H9 (cell line): ENCODE measurements at regions not wholly inside any gene's neighbourhood (a gene's known extent, or its start where the extent isn't known, plus 50 kb on each side); places are given as distances from the start of the nearest gene placed in this dataset.

Experiments
- DNase-seq: peaks from one replicate; pipeline ENCODE4 v3.0.0-alpha.2; 2017
- H2AFZ ChIP-seq: one replicate; pipeline ENCODE4 v1.6.1; 2013; ENCODE audit warnings: mild to moderate bottlenecking, low read length, control low read depth, moderate library complexity
- H2AK5ac ChIP-seq: 2 replicates; pipeline ENCODE4 v1.6.1; 2013; ENCODE audit warnings: low read length, control low read depth, mixed read lengths; ENCODE audit not compliant: insufficient read length
- H2BK120ac ChIP-seq: one replicate; pipeline ENCODE4 v1.6.1; 2013; ENCODE audit warnings: low read depth, mild to moderate bottlenecking, low read length, control low read depth, inconsistent platforms; ENCODE audit not compliant: poor library complexity, severe bottlenecking
- H2BK12ac ChIP-seq: 2 replicates; pipeline ENCODE4 v1.6.1; 2013; ENCODE audit warnings: low read length, control low read depth, mixed read lengths, low read depth; ENCODE audit not compliant: insufficient read length
- H2BK15ac ChIP-seq: 2 replicates; pipeline ENCODE4 v1.6.1; 2013; ENCODE audit warnings: low read depth, low read length, control low read depth
- H2BK20ac ChIP-seq: one replicate; pipeline ENCODE4 v1.6.1; 2013; ENCODE audit warnings: low read depth, mild to moderate bottlenecking, low read length, control low read depth, inconsistent platforms; ENCODE audit not compliant: poor library complexity, severe bottlenecking
- H2BK5ac ChIP-seq: 2 replicates; pipeline ENCODE4 v1.6.1; 2013; ENCODE audit warnings: low read length, control low read depth, mixed read lengths; ENCODE audit not compliant: insufficient read length
- H3K14ac ChIP-seq: 2 replicates; pipeline ENCODE4 v1.6.1; 2013; ENCODE audit warnings: low read length, control low read depth; ENCODE audit not compliant: insufficient read depth
- H3K18ac ChIP-seq: 2 replicates; pipeline ENCODE4 v1.6.1; 2013; ENCODE audit warnings: low read depth, mild to moderate bottlenecking, mixed read lengths, low read length, control low read depth; ENCODE audit not compliant: insufficient read length
- H3K23ac ChIP-seq: 2 replicates; pipeline ENCODE4 v1.6.1; 2013; ENCODE audit warnings: low read length, control low read depth, mixed read lengths, low read depth; ENCODE audit not compliant: insufficient read length
- H3K23me2 ChIP-seq: 2 replicates; pipeline ENCODE4 v1.6.1; 2013; ENCODE audit warnings: low read depth, mild to moderate bottlenecking, mixed read lengths, low read length, control low read depth; ENCODE audit not compliant: insufficient read length, poor library complexity, severe bottlenecking
- H3K27ac ChIP-seq: 2 replicates; pipeline ENCODE4 v1.5.1; 2013; ENCODE audit warnings: low read length, control low read depth, mixed read lengths, low read depth; ENCODE audit not compliant: insufficient read length
- H3K27me3 ChIP-seq: 2 replicates; pipeline ENCODE4 v1.6.1; 2013; ENCODE audit warnings: low read length, control low read depth, inconsistent platforms; ENCODE audit not compliant: insufficient read depth
- H3K4ac ChIP-seq: 2 replicates; pipeline ENCODE4 v1.6.1; 2013; ENCODE audit warnings: low read depth, mild to moderate bottlenecking, control low read depth, inconsistent platforms, low read length, moderate library complexity
- H3K4me1 ChIP-seq: 2 replicates; pipeline ENCODE4 v1.6.1; 2013; ENCODE audit warnings: low read length, control low read depth, inconsistent platforms; ENCODE audit not compliant: insufficient read depth
- H3K4me2 ChIP-seq: 2 replicates; pipeline ENCODE4 v1.6.1; 2013; ENCODE audit warnings: low read length, control low read depth, mixed read lengths; ENCODE audit not compliant: insufficient read length, insufficient read depth
- H3K56ac ChIP-seq: 2 replicates; pipeline ENCODE4 v1.6.1; 2013; ENCODE audit warnings: low read depth, mild to moderate bottlenecking, mixed read lengths, low read length, control low read depth; ENCODE audit not compliant: insufficient read length
- H3K79me1 ChIP-seq: 2 replicates; pipeline ENCODE4 v1.6.1; 2013; ENCODE audit warnings: low read depth, mild to moderate bottlenecking, moderate library complexity, low read length, control low read depth, inconsistent platforms; ENCODE audit not compliant: insufficient read depth, poor library complexity, severe bottlenecking
- H3K79me2 ChIP-seq: 2 replicates; pipeline ENCODE4 v1.6.1; 2013; ENCODE audit warnings: low read length, control low read depth, inconsistent platforms; ENCODE audit not compliant: insufficient read depth
- H3K9ac ChIP-seq: 2 replicates; pipeline ENCODE4 v1.6.1; 2013; ENCODE audit warnings: low read length, control low read depth, mixed read lengths; ENCODE audit not compliant: insufficient read length; ENCODE audit errors: extremely low read depth
- H3K9me3 ChIP-seq: one replicate; pipeline ENCODE4 v1.6.1; 2013; ENCODE audit warnings: low read depth, low read length, inconsistent platforms; ENCODE audit not compliant: control insufficient read depth
- H3T11ph ChIP-seq: one replicate; pipeline ENCODE4 v1.6.1; 2013; ENCODE audit warnings: mild to moderate bottlenecking, low read length, control low read depth, inconsistent platforms
- H4K20me1 ChIP-seq: one replicate; pipeline ENCODE4 v1.6.1; 2013; ENCODE audit not compliant: control insufficient read depth, insufficient read length, insufficient read depth
- H4K5ac ChIP-seq: 2 replicates; pipeline ENCODE4 v1.6.1; 2013; ENCODE audit warnings: low read depth, mild to moderate bottlenecking, mixed read lengths, low read length, control low read depth; ENCODE audit not compliant: insufficient read length
- H4K8ac ChIP-seq: replicated peaks from 2 replicates; pipeline ENCODE4 v1.6.1; 2013; ENCODE audit warnings: low read length, control low read depth, mixed read lengths, low read depth; ENCODE audit not compliant: insufficient read length
- H4K91ac ChIP-seq: 2 replicates; pipeline ENCODE4 v1.6.1; 2013; ENCODE audit warnings: low read depth, mild to moderate bottlenecking, moderate library complexity, mixed read lengths, low read length, control low read depth; ENCODE audit not compliant: insufficient read length
- H3K27ac Mint-ChIP-seq, 3 experiments: 2 replicates in 2 of 3; 3 replicates in 1 of 3; pipeline ENCODE4 v1.8.0; 2020 to 2021; ENCODE audit warnings: mixed read lengths in 3 of 3, mild to moderate bottlenecking in 1 of 3, moderate library complexity in 1 of 3
- H3K27me3 Mint-ChIP-seq: 2 replicates; pipeline ENCODE4 v1.8.0; 2021; ENCODE audit warnings: low read depth, mild to moderate bottlenecking, moderate library complexity, mixed read lengths
- H3K36me3 Mint-ChIP-seq, 3 experiments: 2 replicates in 2 of 3; 3 replicates in 1 of 3; pipeline ENCODE4 v1.8.0; 2020 to 2021; ENCODE audit warnings: low read depth in 3 of 3, mixed read lengths in 3 of 3; ENCODE audit not compliant: insufficient read depth in 1 of 3
- H3K4me1 Mint-ChIP-seq, 2 experiments: 2 replicates each; pipeline ENCODE4 v1.8.0; 2020; ENCODE audit warnings: mixed read lengths in 2 of 2
- H3K4me3 Mint-ChIP-seq, 2 experiments: 2 replicates in 1 of 2; 3 replicates in 1 of 2; pipeline ENCODE4 v1.8.0; 2020 to 2021; ENCODE audit warnings: mild to moderate bottlenecking in 2 of 2, mixed read lengths in 2 of 2, moderate library complexity in 1 of 2
- H3K9me3 Mint-ChIP-seq, 2 experiments: 2 replicates in 1 of 2; 3 replicates in 1 of 2; pipeline ENCODE4 v1.8.0; 2020; ENCODE audit warnings: mild to moderate bottlenecking in 2 of 2, mixed read lengths in 2 of 2, moderate library complexity in 1 of 2
- WGBS: extraction: QIAGEN DNeasy Blood & Tissue Kit; methylation state at CpG from one replicate; pipeline ENCODE4 v1.1.7; 2013; ENCODE audit warnings: missing lambda C conversion rate, low lambda C conversion rate, mixed read lengths; ENCODE audit not compliant: insufficient read length; ENCODE audit errors: extremely low coverage; 5-methylcytosine and 5-hydroxymethylcytosine counted together
- TF ChIP-seq, protein P1 (sequence below): fragments of 200-600 bp; sonication (generic); conservative IDR thresholded peaks from 3 replicates; pipeline ENCODE4 v1.8.0; 2021; ENCODE audit warnings: antibody characterized with exemption, mild to moderate bottlenecking

DNA sequence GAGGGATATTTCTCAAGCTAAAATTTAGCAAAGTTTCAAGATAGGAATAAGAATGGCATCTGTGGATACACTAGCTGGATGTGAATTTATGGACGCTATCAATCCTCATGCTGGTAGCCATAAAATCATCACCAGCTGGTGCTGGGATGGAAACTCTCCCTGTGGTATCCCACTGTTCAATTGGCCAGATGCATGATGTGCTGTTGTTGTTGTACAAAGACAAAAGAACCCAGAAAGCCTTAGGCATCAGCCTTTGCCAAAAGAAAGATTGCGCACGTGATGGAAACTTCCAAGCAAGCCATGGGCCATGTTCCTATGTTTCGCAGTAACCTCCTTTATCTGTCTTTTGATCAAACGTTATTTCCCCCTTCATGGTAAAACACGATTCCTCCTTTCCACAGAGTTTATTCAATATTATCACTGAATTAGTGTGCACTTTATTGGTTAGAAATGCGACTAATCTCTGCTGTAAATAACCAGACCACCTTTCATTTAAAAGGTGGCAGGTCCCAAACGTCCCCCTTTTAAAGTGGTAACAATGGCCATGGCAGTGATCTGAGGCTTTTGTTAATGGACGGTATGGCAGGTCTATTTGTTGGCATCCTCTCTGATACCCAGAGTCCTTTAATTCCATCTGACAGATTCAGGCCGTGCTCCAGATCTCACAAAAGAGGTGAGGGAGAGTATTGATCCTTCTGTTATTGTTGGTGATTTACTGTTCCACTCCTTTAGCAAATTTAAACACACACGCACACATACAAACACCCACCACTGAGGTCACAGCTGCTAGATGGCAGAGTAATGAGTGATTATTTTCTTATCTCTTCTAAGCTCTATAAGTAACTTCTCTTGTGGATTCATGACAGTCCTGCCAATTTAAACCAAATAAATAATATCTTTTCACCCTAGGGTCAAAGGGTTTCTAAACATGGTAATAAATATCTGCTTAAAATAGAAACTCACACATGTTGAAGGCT, 291.2 kb upstream of the KCNMB2 start:
- no peaks in the 10 kb centered on the region for H4K20me1 ChIP-seq
- H3K23me2 ChIP-seq, result no peaks in the 10 kb centered on the region
- no peak overlapping the region for H4K91ac ChIP-seq
- Mint-ChIP-seq H3K27ac (no peak overlapping the region; a peak in 1 of 7 replicates), H3K36me3 (peaks cover 13 to 16% (median 16%) of the 10 kb centered on the region in 3 experiments), H3K27me3 (no peaks in the 10 kb centered on the region), H3K4me1 (peaks cover 0 to 2% of the 10 kb centered on the region in 2 experiments; a peak in 2 of 4 replicates), H3K4me3 (no peak overlapping the region), H3K9me3 (peaks cover 15% of the 10 kb centered on the region in 2 experiments)
- TF ChIP-seq, protein P1, sequence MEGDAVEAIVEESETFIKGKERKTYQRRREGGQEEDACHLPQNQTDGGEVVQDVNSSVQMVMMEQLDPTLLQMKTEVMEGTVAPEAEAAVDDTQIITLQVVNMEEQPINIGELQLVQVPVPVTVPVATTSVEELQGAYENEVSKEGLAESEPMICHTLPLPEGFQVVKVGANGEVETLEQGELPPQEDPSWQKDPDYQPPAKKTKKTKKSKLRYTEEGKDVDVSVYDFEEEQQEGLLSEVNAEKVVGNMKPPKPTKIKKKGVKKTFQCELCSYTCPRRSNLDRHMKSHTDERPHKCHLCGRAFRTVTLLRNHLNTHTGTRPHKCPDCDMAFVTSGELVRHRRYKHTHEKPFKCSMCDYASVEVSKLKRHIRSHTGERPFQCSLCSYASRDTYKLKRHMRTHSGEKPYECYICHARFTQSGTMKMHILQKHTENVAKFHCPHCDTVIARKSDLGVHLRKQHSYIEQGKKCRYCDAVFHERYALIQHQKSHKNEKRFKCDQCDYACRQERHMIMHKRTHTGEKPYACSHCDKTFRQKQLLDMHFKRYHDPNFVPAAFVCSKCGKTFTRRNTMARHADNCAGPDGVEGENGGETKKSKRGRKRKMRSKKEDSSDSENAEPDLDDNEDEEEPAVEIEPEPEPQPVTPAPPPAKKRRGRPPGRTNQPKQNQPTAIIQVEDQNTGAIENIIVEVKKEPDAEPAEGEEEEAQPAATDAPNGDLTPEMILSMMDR, result no peak
- H3K4me1 ChIP-seq, result no peaks in the 10 kb centered on the region
- H2BK12ac ChIP-seq, result no peak overlapping the region
- no peak overlapping the region for H4K8ac ChIP-seq
- no peak overlapping the region for H3K4me2 ChIP-seq
- no peak overlapping the region for H2AFZ ChIP-seq
- no peak overlapping the region for H2BK5ac ChIP-seq
- H3K27me3 ChIP-seq, result no peaks in the 10 kb centered on the region
- no peak overlapping the region for H3K9ac ChIP-seq
- no peak overlapping the region for H3K4ac ChIP-seq
- no peak overlapping the region for H3K56ac ChIP-seq
- no peak overlapping the region for H3K14ac ChIP-seq
- H2BK120ac ChIP-seq, result no peak overlapping the region
- H3K23ac ChIP-seq, result no peak overlapping the region
- H3K27ac ChIP-seq, result no peak overlapping the region
- no peak overlapping the region for H2BK20ac ChIP-seq
- no peak overlapping the region for H3K18ac ChIP-seq
- no peak overlapping the region for H2AK5ac ChIP-seq
- no CpG with 5 or more reads among the region's 11 CpGs for WGBS
- no peak overlapping the region for H4K5ac ChIP-seq
- H3K79me1 ChIP-seq, result no peaks in the 10 kb centered on the region
- no peak for DNase-seq
- H3K79me2 ChIP-seq, result no peaks in the 10 kb centered on the region
- H2BK15ac ChIP-seq, result no peak overlapping the region
- H3T11ph ChIP-seq, result no peak overlapping the region
- H3K9me3 ChIP-seq, result no peaks in the 10 kb centered on the region
